SJCRH30 (cell line): ENCODE measurements at regions not wholly inside any gene's neighbourhood (a gene's known extent, or its start where the extent isn't known, plus 50 kb on each side); places are given as distances from the start of the nearest gene placed in this dataset.

Experiments used
- DNase-seq, 2 experiments: peaks; one replicate each; pipeline ENCODE4 v3.0.0-alpha.2; 2015 to 2020
- H3K27ac ChIP-seq: fragments of 250-450 bp; sonication (Bioruptor Pico); 2 replicates; pipeline ENCODE4 v1.5.1; 2020; ENCODE audit warnings: mild to moderate bottlenecking, moderate library complexity
- H3K27me3 ChIP-seq: fragments of 250-450 bp; sonication (Bioruptor Pico); 2 replicates; pipeline ENCODE4 v1.5.1; 2020; ENCODE audit warnings: mild to moderate bottlenecking, moderate library complexity
- H3K36me3 ChIP-seq: fragments of 250-450 bp; sonication (Bioruptor Pico); 2 replicates; pipeline ENCODE4 v1.5.1; 2020; ENCODE audit warnings: mild to moderate bottlenecking, moderate library complexity
- H3K4me1 ChIP-seq: fragments of 250-450 bp; sonication (Bioruptor Pico); 2 replicates; pipeline ENCODE4 v1.5.1; 2020; ENCODE audit warnings: mild to moderate bottlenecking, moderate library complexity
- H3K4me3 ChIP-seq: fragments of 250-450 bp; sonication (Bioruptor Pico); 2 replicates; pipeline ENCODE4 v1.5.1; 2020; ENCODE audit warnings: mild to moderate bottlenecking, moderate library complexity
- H3K9me3 ChIP-seq: fragments of 250-450 bp; sonication (Bioruptor Pico); replicated peaks from 2 replicates; pipeline ENCODE4 v1.5.1; 2020; ENCODE audit warnings: mild to moderate bottlenecking, moderate library complexity

DNA sequence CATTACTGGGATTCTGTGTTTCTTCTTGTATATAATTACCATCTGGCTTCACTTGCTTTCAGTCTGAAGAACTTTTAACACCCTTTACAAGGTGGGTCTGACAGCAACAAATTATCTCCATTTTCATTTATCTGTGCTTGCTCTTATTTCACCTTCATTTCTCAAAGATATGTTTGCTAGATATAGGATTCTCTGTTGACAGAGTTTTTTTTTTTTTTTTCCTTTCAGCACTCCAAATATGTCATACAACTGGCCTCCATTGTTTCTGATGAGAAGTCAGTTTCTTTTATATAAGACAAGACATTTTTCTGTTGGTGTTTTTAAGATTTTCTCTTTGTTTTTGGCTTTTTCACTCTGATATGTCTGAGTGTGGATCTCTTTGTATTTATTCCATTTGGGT lies 59.3 kb upstream of the TACR1 start:
- no peaks in the 10 kb centered on the region for H3K4me1 ChIP-seq
- no peak overlapping the region for H3K27ac ChIP-seq
- no peaks in the 10 kb centered on the region for H3K27me3 ChIP-seq
- H3K9me3 ChIP-seq = 0 out of 2 replicates have a peak, but pooled peaks cover 3% of the 10 kb centered on the region
- no peak overlapping the region for H3K4me3 ChIP-seq
- no peaks in the 10 kb centered on the region for H3K36me3 ChIP-seq
- DNase-seq = no peak

DNA sequence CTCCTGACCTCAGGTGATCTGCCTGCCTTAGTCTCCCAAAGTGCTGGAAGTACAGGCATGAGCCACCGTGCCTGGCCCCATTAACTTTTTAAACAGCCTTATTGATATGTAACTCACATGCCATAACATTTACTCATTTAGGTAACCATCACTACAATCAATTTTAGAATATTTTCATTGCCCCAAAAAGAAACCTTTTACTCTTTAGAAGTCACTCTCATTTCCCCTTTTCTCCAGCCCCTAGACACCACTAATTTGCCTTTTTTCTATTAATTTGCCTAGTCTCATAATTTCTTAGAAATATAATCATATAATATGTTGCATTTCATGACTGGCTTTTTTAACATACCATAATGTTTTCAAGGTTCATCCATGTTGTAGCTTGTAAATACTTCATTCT lies 57.2 kb upstream of the TACR1 start:
- Histone ChIP-seq H3K4me1 (0 out of 2 replicates have a peak, but pooled peaks cover 2% of the 10 kb centered on the region), H3K9me3 (0 out of 2 replicates have a peak, but pooled peaks cover 3% of the 10 kb centered on the region), H3K27ac (no peak overlapping the region), H3K36me3 (no peaks in the 10 kb centered on the region), H3K4me3 (no peak overlapping the region), H3K27me3 (no peaks in the 10 kb centered on the region)
- no peak for DNase-seq

DNA sequence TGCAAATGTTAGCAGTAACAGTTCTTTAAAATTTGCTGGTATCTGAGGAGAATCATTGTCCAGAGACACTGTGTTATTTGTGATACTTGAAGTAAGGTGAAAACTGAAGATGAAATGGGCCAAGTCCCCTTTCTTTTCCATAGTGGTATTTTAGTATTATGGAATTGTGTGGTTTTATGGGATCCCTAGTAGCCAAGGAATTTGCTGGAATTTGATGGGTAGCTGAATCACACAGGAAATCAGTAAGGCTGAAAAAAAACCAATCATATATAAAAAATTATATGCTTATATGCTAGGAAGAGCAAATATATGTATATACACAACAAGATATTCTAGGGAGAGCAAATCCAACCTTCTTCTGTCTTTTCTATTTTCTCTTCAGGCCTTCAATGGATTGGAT lies 54.2 kb upstream of the TACR1 start:
- Histone ChIP-seq H3K27ac (no peak overlapping the region), H3K36me3 (no peaks in the 10 kb centered on the region), H3K4me3 (no peak overlapping the region), H3K4me1 (0 out of 2 replicates have a peak, but pooled peaks cover 2% of the 10 kb centered on the region), H3K27me3 (no peaks in the 10 kb centered on the region), H3K9me3 (peaks cover 3% of the 10 kb centered on the region; the same call in 1 of the 2 replicates)
- DNase-seq = no peak

DNA sequence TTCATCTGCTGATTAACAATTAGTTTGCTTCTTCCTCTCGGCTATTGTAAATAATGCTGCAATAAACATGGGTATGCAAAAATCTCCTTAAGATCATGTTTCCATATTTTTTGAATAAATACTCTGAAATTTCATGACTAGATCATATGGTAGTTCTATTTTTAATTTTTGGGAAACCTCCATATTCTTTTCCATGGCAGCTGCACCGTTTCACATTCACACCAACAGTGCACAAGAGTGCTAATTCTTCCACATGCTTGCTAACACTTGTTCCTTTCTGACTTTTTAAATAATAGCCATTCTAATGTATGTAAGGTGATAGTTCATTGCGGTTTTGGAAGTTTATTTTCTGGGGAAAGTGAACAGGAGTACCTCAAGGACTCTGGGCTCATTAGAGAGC lies 52.6 kb upstream of the TACR1 start:
- peak in 1 of 2 experiments; percentile 70 for DNase-seq
- Histone ChIP-seq H3K4me3 (no peak overlapping the region), H3K4me1 (0 out of 2 replicates have a peak, but pooled peaks cover 2% of the 10 kb centered on the region), H3K36me3 (no peaks in the 10 kb centered on the region), H3K27ac (no peak overlapping the region), H3K9me3 (no peaks in the 10 kb centered on the region; the same call in 1 of the 2 replicates), H3K27me3 (no peaks in the 10 kb centered on the region)
